ENCODE measurements at regions not wholly inside any gene's neighbourhood (a gene's known extent, or its start where the extent isn't known, plus 50 kb on each side); places are given as distances from the start of the nearest gene placed in this dataset.
A peak's percentile ranks its signal among the peaks of the same experiment; 100 is the strongest.

GRCh38 chr7:148535217-148535616, 55.3 kb upstream of the C7orf33 start:
- Histone ChIP-seq H3K4me1 (no peaks in the 10 kb centered on the region), H3K27me3 (no peaks in the 10 kb centered on the region), H3K4me3 (peak overlapping the region in 1 of 4 donors; percentile 16), H3K36me3 (no peaks in the 10 kb centered on the region), H3K9me3 (no peaks in the 10 kb centered on the region), H3K27ac (peak overlapping the region in 2 of 4 donors; percentile 27 to 40)
- TF ChIP-seq EP300 (IDR thresholded peaks at IDR 0.05; ENCODE audit: low read depth): no peak
- TF ChIP-seq POLR2AphosphoS5 (IDR thresholded peaks at IDR 0.05): peak; percentile 64 to 83 (median 71)
- peak; percentile 15 for DNase-seq
- intact Hi-C loops (cut with DNase I; ENCODE audit: low total_unique reads) (no loop called here), in situ Hi-C loops (cut with MboI; ENCODE audit: low pct_ligation_motif_present in 1 of 4, low pct_unique_long_range_greater_than_20kb in 1 of 4, low sequenced_read_pairs in 3 of 4) (no loop called here)
- WGBS, 2 donors (ENCODE audit: low coverage in 1 of 2): 11% methylated on average over 9 of the region's 9 CpGs; no CpG with 5 or more reads in 1 of the 2 donors

- 84% methylated on average over 6 of the region's 6 CpGs; no CpG with 5 or more reads in 1 of the 2 donors for WGBS, 2 donors (ENCODE audit: low coverage in 1 of 2)
Measured at GRCh38 chr7:148537435-148537834, 53.1 kb upstream of the C7orf33 start.

DNA sequence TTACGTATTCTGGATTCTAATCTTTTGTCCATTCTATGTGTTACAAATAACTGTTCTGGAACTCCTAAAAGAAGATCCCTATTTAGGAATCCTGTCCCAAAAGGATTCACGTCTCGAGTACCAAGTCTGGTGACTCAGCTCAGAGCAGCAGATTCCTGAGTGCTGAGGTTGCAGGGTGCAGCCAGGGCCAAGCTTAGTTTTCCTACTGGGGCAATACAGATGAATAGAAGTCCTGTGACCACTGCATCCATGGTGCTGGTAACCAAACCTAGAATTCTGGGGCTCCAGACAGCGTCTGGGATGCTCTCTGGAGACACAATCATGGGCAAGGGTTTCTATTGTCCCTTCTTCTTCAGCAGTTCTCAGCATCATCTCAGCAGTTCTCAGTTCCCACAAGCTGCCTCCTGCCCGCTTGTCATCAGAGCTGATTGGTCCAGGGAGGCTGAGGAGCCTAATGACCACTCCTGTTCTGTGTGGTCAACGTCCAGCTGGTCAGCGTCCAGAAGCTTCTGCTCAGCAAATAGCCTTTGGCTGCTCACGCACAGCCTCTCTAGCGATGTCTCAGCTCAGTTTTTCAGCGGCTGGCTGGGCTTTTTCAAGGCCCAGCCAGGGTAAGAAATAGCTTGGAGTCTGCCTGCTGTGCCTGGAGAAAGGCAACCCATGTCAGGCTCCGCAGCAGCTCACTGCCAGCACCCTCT, 50.4 kb upstream of the C7orf33 start:
- WGBS, 2 donors (ENCODE audit: low coverage in 1 of 2): 68 to 73% methylated on average over 1 to 11 of the region's 11 CpGs
- Histone ChIP-seq H3K27me3 (no peaks in the 10 kb centered on the region), H3K9me3 (no peaks in the 10 kb centered on the region), H3K27ac (peak overlapping the region in 3 of 4 donors; percentile 10 to 61 (median 48)), H3K36me3 (no peaks in the 10 kb centered on the region), H3K4me3 (no peak overlapping the region), H3K4me1 (no peaks in the 10 kb centered on the region)
- DNase-seq: no peak
- TF ChIP-seq EP300 (IDR thresholded peaks at IDR 0.05; ENCODE audit: low read depth): no peak
- TF ChIP-seq POLR2A (IDR thresholded peaks at IDR 0.05): no peak
- no peak for TF ChIP-seq CTCF (IDR thresholded peaks at IDR 0.05)
- no peak for TF ChIP-seq POLR2AphosphoS5 (IDR thresholded peaks at IDR 0.05)
- intact Hi-C loops (cut with DNase I; ENCODE audit: low total_unique reads) (no loop called here), in situ Hi-C loops (cut with MboI; ENCODE audit: low pct_ligation_motif_present in 1 of 4, low pct_unique_long_range_greater_than_20kb in 1 of 4, low sequenced_read_pairs in 3 of 4) (no loop called here)

More at GRCh38 chr7:148537435-148537834, 53.1 kb upstream of the C7orf33 start:
- Histone ChIP-seq H3K27ac (no peak overlapping the region), H3K36me3 (no peaks in the 10 kb centered on the region), H3K4me3 (no peak overlapping the region), H3K4me1 (no peaks in the 10 kb centered on the region), H3K9me3 (no peaks in the 10 kb centered on the region), H3K27me3 (no peaks in the 10 kb centered on the region)
- intact Hi-C loops (cut with DNase I; ENCODE audit: low total_unique reads) (no loop called here), in situ Hi-C loops (cut with MboI; ENCODE audit: low pct_ligation_motif_present in 1 of 4, low pct_unique_long_range_greater_than_20kb in 1 of 4, low sequenced_read_pairs in 3 of 4) (no loop called here)
- no peak for DNase-seq
- TF ChIP-seq CTCF (IDR thresholded peaks at IDR 0.05) (no peak), POLR2A (IDR thresholded peaks at IDR 0.05) (no peak), EP300 (IDR thresholded peaks at IDR 0.05; ENCODE audit: low read depth) (no peak), POLR2AphosphoS5 (IDR thresholded peaks at IDR 0.05) (no peak)

Data from transverse colon (tissue), 4 donors.